A673 (cell line): ENCODE measurements at regions not wholly inside any gene's neighbourhood (a gene's known extent, or its start where the extent isn't known, plus 50 kb on each side); places are given as distances from the start of the nearest gene placed in this dataset.

Experiments used
- BruUV-seq: library from RNA; stranded (reverse); fragments of 400-500 nt; replicated peaks from 2 replicates; lab custom pipeline; 2021; lab: Mats Ljungman, UMichigan
- CTCF ChIA-PET: fragments of 300-600 bp; sonication (Branson Sonifier 250); formaldehyde crosslinking; loops from one replicate; lab custom pipeline; 2022; ENCODE audit warnings: antibody characterized with exemption; lab: Charles Lee
- POLR2A ChIA-PET: fragments of 300-600 bp; sonication (Branson Sonifier 250); formaldehyde crosslinking; loops from one replicate; lab custom pipeline; 2022; ENCODE audit warnings: antibody characterized with exemption; ENCODE audit not compliant: low non-redundant PET; lab: Charles Lee
- DNase-seq: peaks from one replicate; pipeline ENCODE4 v3.0.0-alpha.2; 2015; ENCODE audit warnings: low spot score
- H3K27ac ChIP-seq: fragments of 200-600 bp; sonication (generic); 2 replicates; pipeline ENCODE4 v1.5.1; 2016; ENCODE audit warnings: mixed run types, low read depth, mild to moderate bottlenecking, mixed read lengths, antibody characterized with exemption, low read length; ENCODE audit not compliant: poor library complexity, severe bottlenecking
- H3K27me3 ChIP-seq: fragments of 200-600 bp; sonication (generic); replicated peaks from 2 replicates; pipeline ENCODE4 v1.6.1; 2017; ENCODE audit warnings: mixed run types, low read depth, mild to moderate bottlenecking, mixed read lengths, antibody characterized with exemption, low read length; ENCODE audit not compliant: insufficient read depth, poor library complexity
- H3K36me3 ChIP-seq: fragments of 200-600 bp; sonication (generic); 2 replicates; pipeline ENCODE4 v1.6.1; 2016; ENCODE audit warnings: mixed run types, mild to moderate bottlenecking, mixed read lengths, antibody characterized with exemption, low read length; ENCODE audit not compliant: insufficient read depth, poor library complexity, severe bottlenecking
- H3K4me1 ChIP-seq: fragments of 200-600 bp; sonication (generic); 2 replicates; pipeline ENCODE4 v1.6.1; 2017; ENCODE audit warnings: mixed run types, mild to moderate bottlenecking, mixed read lengths, antibody characterized with exemption, low read length; ENCODE audit not compliant: insufficient read depth, poor library complexity, severe bottlenecking
- H3K4me3 ChIP-seq: fragments of 200-600 bp; sonication (generic); 2 replicates; pipeline ENCODE4 v1.5.1; 2016; ENCODE audit warnings: low read depth, mixed run types, mild to moderate bottlenecking, mixed read lengths, low read length; ENCODE audit not compliant: poor library complexity, severe bottlenecking
- H3K9me3 ChIP-seq: fragments of 200-600 bp; sonication (generic); 2 replicates; pipeline ENCODE4 v1.6.1; 2016; ENCODE audit warnings: mixed run types, low read depth, mild to moderate bottlenecking, mixed read lengths, antibody characterized with exemption, low read length; ENCODE audit not compliant: poor library complexity, severe bottlenecking
- EZH2 ChIP-seq: fragments of 200-600 bp; sonication (generic); IDR thresholded peaks from 2 replicates; pipeline ENCODE4 v1.6.1; 2017; ENCODE audit warnings: borderline replicate concordance, low read depth, mild to moderate bottlenecking, mixed read lengths, antibody characterized with exemption, low read length; ENCODE audit not compliant: poor library complexity, severe bottlenecking
- intact Hi-C: fragments of 100-400 bp; cut with micrococcal nuclease; formaldehyde crosslinking; loops from one replicate; pipeline ENCODE4 v1.10.0; 2022; ENCODE audit not compliant: unreplicated experiment
- TF ChIP-seq, protein P1 (sequence below): fragments of 300-800, 200-600 bp; sonication (generic); conservative IDR thresholded peaks from 2 replicates; pipeline ENCODE4 v1.5.1; 2017; ENCODE audit warnings: low read depth, mild to moderate bottlenecking, antibody characterized with exemption, low read length, moderate library complexity, mixed read lengths

DNA sequence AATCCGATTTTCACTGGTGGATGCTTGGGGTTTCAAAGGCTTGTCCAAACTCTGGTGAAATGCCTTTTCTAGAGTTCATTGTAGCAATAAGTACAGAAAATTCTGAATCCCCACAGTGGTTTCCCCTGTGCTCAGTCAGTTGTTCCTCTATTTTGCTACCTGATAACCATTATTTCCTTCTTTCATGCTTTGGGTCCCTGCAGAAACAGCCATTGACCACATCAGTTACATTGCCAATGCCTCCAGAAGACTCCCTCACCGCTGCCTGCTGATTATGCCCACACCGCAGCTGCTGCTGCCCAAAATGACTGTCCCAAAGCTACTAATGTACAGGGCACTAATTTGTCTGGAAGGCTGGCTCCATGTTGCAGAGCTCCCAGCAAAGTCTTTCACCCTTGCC is 517.3 kb downstream of the KLF12 start:
- Histone ChIP-seq H3K36me3 (no peaks in the 10 kb centered on the region), H3K4me3 (no peak overlapping the region), H3K4me1 (no peaks in the 10 kb centered on the region), H3K27ac (no peak overlapping the region), H3K9me3 (no peaks in the 10 kb centered on the region), H3K27me3 (no peaks in the 10 kb centered on the region)
- no peak for DNase-seq
- intact Hi-C loops: no loop called here
- TF ChIP-seq, protein P1, sequence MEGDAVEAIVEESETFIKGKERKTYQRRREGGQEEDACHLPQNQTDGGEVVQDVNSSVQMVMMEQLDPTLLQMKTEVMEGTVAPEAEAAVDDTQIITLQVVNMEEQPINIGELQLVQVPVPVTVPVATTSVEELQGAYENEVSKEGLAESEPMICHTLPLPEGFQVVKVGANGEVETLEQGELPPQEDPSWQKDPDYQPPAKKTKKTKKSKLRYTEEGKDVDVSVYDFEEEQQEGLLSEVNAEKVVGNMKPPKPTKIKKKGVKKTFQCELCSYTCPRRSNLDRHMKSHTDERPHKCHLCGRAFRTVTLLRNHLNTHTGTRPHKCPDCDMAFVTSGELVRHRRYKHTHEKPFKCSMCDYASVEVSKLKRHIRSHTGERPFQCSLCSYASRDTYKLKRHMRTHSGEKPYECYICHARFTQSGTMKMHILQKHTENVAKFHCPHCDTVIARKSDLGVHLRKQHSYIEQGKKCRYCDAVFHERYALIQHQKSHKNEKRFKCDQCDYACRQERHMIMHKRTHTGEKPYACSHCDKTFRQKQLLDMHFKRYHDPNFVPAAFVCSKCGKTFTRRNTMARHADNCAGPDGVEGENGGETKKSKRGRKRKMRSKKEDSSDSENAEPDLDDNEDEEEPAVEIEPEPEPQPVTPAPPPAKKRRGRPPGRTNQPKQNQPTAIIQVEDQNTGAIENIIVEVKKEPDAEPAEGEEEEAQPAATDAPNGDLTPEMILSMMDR: no peak
- TF ChIP-seq EZH2: no peak
- BruUV-seq: no TSS peak
- ChIA-PET CTCF (no interaction called here), POLR2A (no interaction called here)

DNA sequence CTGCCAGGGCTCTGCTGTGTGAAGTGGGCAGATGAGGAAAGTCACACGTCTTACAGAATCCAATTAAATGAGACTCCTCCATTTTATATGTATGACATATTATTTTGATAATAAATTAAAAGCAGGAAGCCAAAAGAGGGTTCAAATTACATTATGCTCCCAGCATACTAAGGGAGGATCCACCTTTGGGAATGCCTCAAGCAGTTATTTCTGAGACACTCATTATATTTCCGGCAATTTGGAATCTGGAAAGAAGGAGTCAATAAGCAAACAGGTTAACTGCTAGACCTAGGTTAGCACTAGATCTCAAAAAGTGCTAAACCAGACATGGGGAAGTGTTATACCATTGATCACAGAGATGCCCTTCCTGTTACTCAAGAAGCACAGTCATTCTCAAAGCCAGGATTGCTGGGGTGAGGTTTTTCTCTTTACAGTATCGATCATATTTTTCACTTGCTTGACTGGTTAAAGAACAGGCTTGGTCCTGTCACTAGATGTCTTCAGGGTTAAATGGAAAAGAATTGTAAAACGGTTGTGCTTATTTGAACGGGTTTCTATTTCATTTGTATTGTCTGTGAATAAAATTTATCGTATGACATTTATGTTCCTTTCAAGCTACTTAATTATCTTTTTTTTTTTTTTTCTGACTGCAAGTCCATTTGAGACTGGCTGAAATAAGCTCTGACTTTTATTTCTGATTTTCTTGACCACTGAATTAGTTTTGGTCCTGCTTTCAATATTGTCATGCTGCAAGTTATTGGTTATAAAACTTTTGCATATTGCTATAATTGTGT is 523.2 kb downstream of the KLF12 start:
- Histone ChIP-seq H3K4me3 (no peak overlapping the region), H3K27me3 (no peaks in the 10 kb centered on the region), H3K27ac (no peak overlapping the region), H3K4me1 (no peaks in the 10 kb centered on the region), H3K36me3 (no peaks in the 10 kb centered on the region), H3K9me3 (no peaks in the 10 kb centered on the region)
- ChIA-PET POLR2A (no interaction called here), CTCF (no interaction called here)
- no TSS peak for BruUV-seq
- TF ChIP-seq, protein P1: no peak
- intact Hi-C loops: no loop called here
- DNase-seq: no peak

DNA sequence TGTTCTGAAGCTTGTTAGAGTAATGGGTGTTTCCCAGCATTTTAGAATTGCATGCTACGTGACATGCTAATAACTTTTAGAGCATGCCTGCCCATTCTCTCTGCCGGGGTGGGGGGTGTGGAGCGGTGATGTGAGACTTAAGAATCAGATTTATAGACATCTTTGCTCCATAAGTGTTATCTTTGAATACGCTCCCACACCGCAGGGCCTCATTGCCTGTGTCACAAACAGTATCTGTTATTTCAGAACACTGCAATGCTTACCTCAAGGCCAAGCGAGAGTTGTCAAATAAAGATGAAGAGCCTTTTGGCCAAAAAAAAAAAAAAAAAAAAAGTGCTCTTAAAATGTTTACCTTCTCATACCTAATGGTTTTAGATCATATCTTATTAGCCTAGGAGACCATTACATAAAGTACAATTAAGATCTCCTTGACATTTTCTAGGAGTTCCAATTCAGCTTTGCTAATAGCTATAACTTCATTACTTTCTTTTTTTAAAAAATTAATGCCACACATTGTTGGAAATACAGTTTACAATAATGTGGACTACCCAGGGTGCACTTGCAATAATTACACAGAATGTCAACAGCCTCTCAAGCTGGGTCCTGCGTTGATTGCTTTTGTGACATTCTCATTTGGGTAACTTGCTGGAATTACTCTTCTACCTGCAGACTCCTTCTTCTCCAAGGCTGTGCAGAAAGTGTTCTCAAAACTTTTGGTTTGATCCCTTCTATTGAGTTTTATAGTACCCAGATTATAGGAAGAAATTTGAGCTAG is 525.3 kb downstream of the KLF12 start:
- Histone ChIP-seq H3K4me1 (no peaks in the 10 kb centered on the region), H3K9me3 (no peaks in the 10 kb centered on the region), H3K27me3 (no peaks in the 10 kb centered on the region), H3K27ac (no peak overlapping the region), H3K4me3 (no peak overlapping the region), H3K36me3 (no peaks in the 10 kb centered on the region)
- CTCF ChIA-PET: no interaction called here
- DNase-seq: no peak
- POLR2A ChIA-PET: no interaction called here
- BruUV-seq: no TSS peak
- intact Hi-C loops: no loop called here
- no peak for TF ChIP-seq EZH2
- TF ChIP-seq, protein P1: no peak
